SU-DHL-6 (cell line): ENCODE measurements at regions not wholly inside any gene's neighbourhood (a gene's known extent, or its start where the extent isn't known, plus 50 kb on each side); places are given as distances from the start of the nearest gene placed in this dataset.

Experiments
- H2AFZ ChIP-seq: fragments of 200-600 bp; sonication (generic); 2 replicates; pipeline ENCODE4 v1.6.1; 2014; ENCODE audit warnings: low read depth, mild to moderate bottlenecking, moderate library complexity, mixed read lengths, antibody characterized with exemption, low read length; ENCODE audit not compliant: severe bottlenecking
- H3F3A ChIP-seq: fragments of 200-600 bp; shearing (Covaris generic); 2 replicates; pipeline ENCODE4 v1.6.0; 2016; ENCODE audit warnings: antibody characterized with exemption, mild to moderate bottlenecking; ENCODE audit not compliant: insufficient read depth
- H3K27ac ChIP-seq: fragments of 200-600 bp; sonication (generic); 2 replicates; pipeline ENCODE4 v1.5.1; 2016; ENCODE audit warnings: low read depth, mild to moderate bottlenecking, low read length, moderate library complexity, mixed read lengths
- H3K27me3 ChIP-seq: fragments of 200-600 bp; sonication (generic), shearing (Covaris generic); 2 replicates; pipeline ENCODE4 v1.6.0; 2014; ENCODE audit warnings: mild to moderate bottlenecking, low read length
- H3K36me3 ChIP-seq: fragments of 200-600 bp; sonication (generic); 2 replicates; pipeline ENCODE4 v1.6.1; 2014; ENCODE audit warnings: mild to moderate bottlenecking, low read length, mixed read lengths
- H3K4me2 ChIP-seq: fragments of 300-600, 200-600 bp; shearing (Covaris generic), sonication (generic); 2 replicates; pipeline ENCODE4 v1.6.0; 2014; ENCODE audit warnings: low read length, low read depth, mild to moderate bottlenecking; ENCODE audit not compliant: poor library complexity, severe bottlenecking
- H3K4me3 ChIP-seq: fragments of 200-600 bp; sonication (generic); 2 replicates; pipeline ENCODE4 v1.5.1; 2014; ENCODE audit warnings: antibody characterized with exemption, low read length, mild to moderate bottlenecking, mixed read lengths; ENCODE audit not compliant: insufficient read depth, poor library complexity, severe bottlenecking
- H3K79me2 ChIP-seq: fragments of 200-600 bp; sonication (generic); 2 replicates; pipeline ENCODE4 v1.6.1; 2014; ENCODE audit warnings: mild to moderate bottlenecking, low read length, moderate library complexity; ENCODE audit not compliant: insufficient read depth
- H3K9ac ChIP-seq: fragments of 200-600 bp; sonication (generic); 2 replicates; pipeline ENCODE4 v1.7.0; 2014; ENCODE audit warnings: mild to moderate bottlenecking, low read length
- H3K9me2 ChIP-seq: fragments of 200-600 bp; sonication (generic); replicated peaks from 2 replicates; pipeline ENCODE4 v1.6.1; 2014; ENCODE audit warnings: low read length; ENCODE audit not compliant: insufficient read depth
- H3K9me3 ChIP-seq: fragments of 200-600 bp; sonication (generic); 2 replicates; pipeline ENCODE4 v1.6.1; 2014; ENCODE audit warnings: low read length, mixed read lengths; ENCODE audit not compliant: insufficient read depth
- H4K20me1 ChIP-seq: fragments of 200-600 bp; sonication (generic); 2 replicates; pipeline ENCODE4 v1.6.1; 2014; ENCODE audit warnings: low read depth, mild to moderate bottlenecking, antibody characterized with exemption, low read length, moderate library complexity, mixed read lengths
- CTCF ChIP-seq: fragments of 200-600 bp; sonication (generic); IDR thresholded peaks from one replicate; pipeline ENCODE4 v1.5.1; 2017; ENCODE audit warnings: antibody characterized with exemption, mild to moderate bottlenecking, low read length, moderate library complexity; ENCODE audit not compliant: insufficient read depth, poor library complexity, severe bottlenecking
- EZH2phosphoT487 ChIP-seq: fragments of 200-600 bp; sonication (generic), shearing (Covaris generic); conservative IDR thresholded peaks from 2 replicates; pipeline ENCODE4 v1.6.1; 2018; ENCODE audit warnings: mild to moderate bottlenecking, antibody characterized with exemption, low read length, moderate library complexity, mixed read lengths

- H3K4me2 ChIP-seq: no peak overlapping the region
- no peak overlapping the region for H3K4me3 ChIP-seq
- H3K36me3 ChIP-seq: no peaks in the 10 kb centered on the region
- H3K27me3 ChIP-seq: no peaks in the 10 kb centered on the region
- H2AFZ ChIP-seq: no peak overlapping the region
- H4K20me1 ChIP-seq: no peaks in the 10 kb centered on the region
- H3K27ac ChIP-seq: no peak overlapping the region
- no peaks in the 10 kb centered on the region for H3K79me2 ChIP-seq
- no peaks in the 10 kb centered on the region for H3F3A ChIP-seq
- H3K9ac ChIP-seq: no peak overlapping the region
- no peaks in the 10 kb centered on the region for H3K9me3 ChIP-seq
- no peaks in the 10 kb centered on the region for H3K9me2 ChIP-seq
- no peak for TF ChIP-seq CTCF
- TF ChIP-seq EZH2phosphoT487: no peak
Observed at GRCh38 chr12:70074510-70074909, 168.7 kb upstream of the CNOT2 start.

- H4K20me1 ChIP-seq: no peaks in the 10 kb centered on the region
- no peaks in the 10 kb centered on the region for H3K9me3 ChIP-seq
- no peaks in the 10 kb centered on the region for H3K79me2 ChIP-seq
- H3K4me2 ChIP-seq: no peak overlapping the region
- H3K36me3 ChIP-seq: no peaks in the 10 kb centered on the region
- H3K27me3 ChIP-seq: no peaks in the 10 kb centered on the region
- no peak overlapping the region for H3K9ac ChIP-seq
- H3F3A ChIP-seq: no peaks in the 10 kb centered on the region
- no peaks in the 10 kb centered on the region for H3K9me2 ChIP-seq
- H3K4me3 ChIP-seq: no peak overlapping the region
- H3K27ac ChIP-seq: no peak overlapping the region
- TF ChIP-seq EZH2phosphoT487 (no peak), CTCF (no peak)
- no peak overlapping the region for H2AFZ ChIP-seq
Observed at GRCh38 chr12:70077441-70077840, 165.8 kb upstream of the CNOT2 start.

- no peak overlapping the region for H3K9ac ChIP-seq
- no peak for TF ChIP-seq CTCF
- TF ChIP-seq EZH2phosphoT487: no peak
- no peaks in the 10 kb centered on the region for H4K20me1 ChIP-seq
- no peaks in the 10 kb centered on the region for H3K9me3 ChIP-seq
- H2AFZ ChIP-seq: no peak overlapping the region
- no peak overlapping the region for H3K4me3 ChIP-seq
- H3K9me2 ChIP-seq: no peaks in the 10 kb centered on the region
- no peak overlapping the region for H3K4me2 ChIP-seq
- H3K27me3 ChIP-seq: no peaks in the 10 kb centered on the region
- H3F3A ChIP-seq: no peaks in the 10 kb centered on the region
- H3K27ac ChIP-seq: no peak overlapping the region
- no peaks in the 10 kb centered on the region for H3K79me2 ChIP-seq
- no peaks in the 10 kb centered on the region for H3K36me3 ChIP-seq
Observed at GRCh38 chr12:70078161-70078560, 165.1 kb upstream of the CNOT2 start.

- H3K79me2 ChIP-seq: no peaks in the 10 kb centered on the region
- no peaks in the 10 kb centered on the region for H3K36me3 ChIP-seq
- H3F3A ChIP-seq: no peaks in the 10 kb centered on the region
- H3K9me3 ChIP-seq: no peaks in the 10 kb centered on the region
- no peaks in the 10 kb centered on the region for H4K20me1 ChIP-seq
- no peaks in the 10 kb centered on the region for H3K27me3 ChIP-seq
- TF ChIP-seq EZH2phosphoT487 (no peak), CTCF (no peak)
- no peaks in the 10 kb centered on the region for H3K9me2 ChIP-seq
- no peak overlapping the region for H3K9ac ChIP-seq
- no peak overlapping the region for H2AFZ ChIP-seq
- H3K27ac ChIP-seq: no peak overlapping the region
- no peak overlapping the region for H3K4me2 ChIP-seq
- H3K4me3 ChIP-seq: no peak overlapping the region
Observed at GRCh38 chr12:70080566-70080965, 162.7 kb upstream of the CNOT2 start.
